HG02973 (cell line): ENCODE measurements at regions not wholly inside any gene's neighbourhood (a gene's known extent, or its start where the extent isn't known, plus 50 kb on each side); places are given as distances from the start of the nearest gene placed in this dataset.
"Not testable (repeated sequence)": the region's sequence is repeated elsewhere in the genome, so short reads cannot be mapped to it uniquely, and the experiment has no call there.

Experiments
- ATAC-seq: cut with Tn5 transposase; IDR thresholded peaks from one replicate; pipeline ENCODE4 v1.9.1; 2021; ENCODE audit warnings: moderate library complexity; ENCODE audit not compliant: unreplicated experiment

GRCh38 chr10:10014846-10015245, 1002.8 kb upstream of the CELF2 start:
- ATAC-seq: no peak

DNA sequence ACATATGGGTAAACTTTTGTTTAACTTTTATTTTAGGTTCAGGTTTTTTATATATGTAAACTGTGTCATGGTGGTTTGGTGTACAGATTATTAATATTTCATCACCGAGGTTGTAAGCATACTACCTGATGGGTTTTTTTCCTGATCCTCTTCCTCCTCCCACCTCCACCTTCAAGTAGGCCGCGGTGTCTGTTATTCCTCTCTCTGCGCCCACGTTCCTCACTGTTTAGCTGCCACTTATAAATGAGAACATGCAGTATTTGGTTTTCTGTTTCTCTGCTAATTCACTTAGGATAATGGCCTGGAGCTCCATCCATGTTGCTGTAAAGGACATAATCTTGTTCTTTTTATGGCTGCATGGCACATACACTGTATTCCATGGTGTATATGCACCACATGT, 1000.0 kb upstream of the CELF2 start:
- no peak for ATAC-seq

GRCh38 chr10:10020945-10021344, 996.7 kb upstream of the CELF2 start:
- ATAC-seq: no peak

GRCh38 chr10:10032991-10033390, 984.7 kb upstream of the CELF2 start:
- no peak for ATAC-seq

DNA sequence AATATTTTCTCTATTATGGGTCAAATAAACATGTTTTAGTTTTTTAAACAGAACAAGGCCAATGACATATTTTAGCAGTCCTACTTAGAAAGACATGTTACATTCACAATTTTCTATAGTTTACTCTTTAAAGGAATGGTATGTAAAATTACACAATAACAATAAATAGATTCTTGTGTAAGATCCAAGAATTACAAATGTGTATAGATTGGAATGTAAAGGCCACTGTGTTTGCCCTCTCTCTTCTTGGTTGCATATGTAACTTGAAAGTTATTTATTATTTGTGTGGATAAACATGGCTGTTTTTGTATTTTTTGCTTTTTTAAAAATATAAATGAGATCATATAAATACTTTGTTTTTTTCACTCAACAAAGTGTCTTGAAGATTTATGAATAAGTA, 979.3 kb upstream of the CELF2 start:
- ATAC-seq: no peak

DNA sequence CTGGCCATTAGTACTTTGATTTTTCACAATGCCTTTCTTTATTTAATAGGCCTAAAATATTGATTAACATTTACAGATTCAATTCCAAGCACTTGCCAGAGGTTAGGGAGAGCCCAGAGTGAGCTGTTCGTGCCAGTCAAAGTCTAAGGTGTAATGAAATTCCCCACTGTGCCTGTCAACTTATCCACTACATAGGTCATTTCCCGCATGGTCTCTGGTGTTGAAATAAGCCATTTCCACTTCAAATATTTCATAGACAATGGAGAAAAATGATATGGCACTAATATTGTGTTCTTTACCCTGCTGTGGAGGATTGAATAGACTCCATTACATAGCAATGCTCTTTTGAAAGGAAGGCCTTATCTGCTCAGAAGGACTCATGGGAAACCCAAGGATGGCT, 978.1 kb upstream of the CELF2 start:
- ATAC-seq: no peak

DNA sequence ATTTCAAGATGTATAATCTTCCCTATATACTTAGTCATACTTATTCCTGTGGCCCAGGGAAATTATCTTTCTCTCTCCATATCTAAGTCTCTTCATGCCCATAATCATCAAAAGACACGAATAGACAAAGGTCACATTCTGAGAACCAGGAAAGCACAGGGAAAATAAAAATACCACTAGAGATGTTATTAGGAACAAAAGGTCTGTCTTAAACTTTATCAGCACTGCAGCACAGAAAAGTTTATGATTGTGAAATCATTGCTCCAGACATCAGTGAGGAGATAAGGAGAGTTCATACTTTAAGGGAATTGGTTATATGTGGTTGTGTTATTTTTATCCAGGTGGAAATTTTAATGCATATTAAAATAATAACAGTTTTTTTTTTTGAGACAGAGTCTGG, 974.6 kb upstream of the CELF2 start:
- ATAC-seq: no peak

- ATAC-seq: no peak
Observed at GRCh38 chr10:10044922-10045764, 972.5 kb upstream of the CELF2 start.

GRCh38 chr10:10045765-10046028, 972.0 kb upstream of the CELF2 start:
- ATAC-seq: no peak

- ATAC-seq: no peak
Observed at GRCh38 chr10:10047426-10047825, 970.2 kb upstream of the CELF2 start.

DNA sequence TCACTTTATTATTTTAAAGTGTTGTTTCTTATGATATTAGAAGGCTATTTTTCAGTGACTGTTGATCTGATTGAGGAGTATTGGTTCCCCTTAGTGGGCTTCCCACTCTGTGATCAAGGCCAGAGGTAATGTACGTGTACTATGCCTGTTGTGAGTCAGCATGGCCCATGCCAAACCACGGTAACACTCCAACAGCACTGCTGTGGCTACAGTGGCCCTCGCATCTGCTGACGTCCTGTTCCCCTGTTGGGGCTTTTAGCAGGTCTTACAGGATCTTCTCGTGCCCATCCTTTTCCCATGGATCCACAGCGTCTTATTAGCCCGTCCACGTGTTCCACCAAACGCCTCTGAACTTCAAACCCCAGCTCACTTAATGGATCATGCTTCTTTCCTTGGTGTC, 964.6 kb upstream of the CELF2 start:
- ATAC-seq: no peak

- no peak for ATAC-seq
Observed at GRCh38 chr10:10054466-10054865, 963.2 kb upstream of the CELF2 start.

GRCh38 chr10:10055656-10056442, 961.8 kb upstream of the CELF2 start:
- ATAC-seq: no peak

- no peak for ATAC-seq
Observed at GRCh38 chr10:10056961-10057360, 960.7 kb upstream of the CELF2 start.

DNA sequence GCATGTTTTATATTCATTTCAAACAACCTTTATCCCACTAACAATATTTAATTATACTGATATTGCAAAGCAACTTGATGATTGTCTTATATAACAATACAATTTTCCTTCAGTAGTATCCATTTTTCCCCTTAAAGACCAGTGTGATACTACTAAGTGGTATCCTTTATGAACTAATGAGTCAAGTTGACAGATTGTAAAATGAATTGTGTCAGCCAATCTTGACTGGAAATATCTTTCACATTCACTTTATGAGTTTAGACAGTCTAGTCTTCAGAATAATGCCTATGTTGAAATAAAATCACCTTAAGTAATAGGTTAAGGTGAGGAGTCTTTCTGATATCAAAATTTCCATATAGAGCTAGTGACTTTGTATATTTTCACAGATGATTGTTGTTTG, 950.0 kb upstream of the CELF2 start:
- no peak for ATAC-seq

DNA sequence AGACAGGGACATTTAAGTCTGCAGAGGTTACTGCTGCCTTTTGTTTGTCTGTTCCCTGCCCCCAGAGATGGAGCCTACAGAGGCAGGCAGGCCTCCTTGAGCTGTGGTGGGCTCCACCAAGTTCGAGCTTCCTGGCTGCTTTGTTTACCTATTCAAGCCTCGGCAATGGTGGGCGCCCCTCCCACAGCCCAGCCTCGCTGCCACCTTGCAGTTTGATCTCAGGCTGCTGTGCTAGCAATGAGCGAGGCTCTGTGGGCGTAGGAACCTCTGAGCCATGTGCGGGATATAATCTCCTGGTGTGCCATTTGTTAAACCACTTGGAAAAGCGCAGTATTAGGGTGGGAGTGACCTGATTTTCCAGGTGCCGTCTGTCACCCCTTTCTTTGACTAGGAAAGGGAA, 942.8 kb upstream of the CELF2 start:
- not testable (repeated sequence) for ATAC-seq

GRCh38 chr10:10078446-10078845, 939.2 kb upstream of the CELF2 start:
- no peak for ATAC-seq

GRCh38 chr10:10092581-10092980, 925.1 kb upstream of the CELF2 start:
- ATAC-seq: no peak

GRCh38 chr10:10093021-10093420, 924.7 kb upstream of the CELF2 start:
- ATAC-seq: no peak

DNA sequence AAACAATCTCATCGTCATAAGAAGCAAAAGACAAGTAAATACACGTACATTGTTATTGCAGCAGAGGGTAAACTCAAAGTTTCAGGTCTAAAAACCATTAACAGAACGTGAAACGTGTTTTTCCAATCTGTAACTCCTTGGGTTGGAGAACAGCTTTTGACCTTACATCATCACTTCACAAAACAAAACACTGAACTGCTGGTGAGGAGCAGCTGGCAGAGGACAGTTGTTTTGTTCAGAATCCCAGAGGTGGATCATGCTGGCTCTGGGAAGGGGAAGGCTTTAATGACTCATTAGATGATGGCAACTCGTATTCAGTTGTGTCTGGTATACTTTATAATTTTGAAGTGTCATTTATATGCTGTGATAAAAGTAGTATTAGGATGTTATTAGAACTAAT, 923.0 kb upstream of the CELF2 start:
- ATAC-seq: no peak

DNA sequence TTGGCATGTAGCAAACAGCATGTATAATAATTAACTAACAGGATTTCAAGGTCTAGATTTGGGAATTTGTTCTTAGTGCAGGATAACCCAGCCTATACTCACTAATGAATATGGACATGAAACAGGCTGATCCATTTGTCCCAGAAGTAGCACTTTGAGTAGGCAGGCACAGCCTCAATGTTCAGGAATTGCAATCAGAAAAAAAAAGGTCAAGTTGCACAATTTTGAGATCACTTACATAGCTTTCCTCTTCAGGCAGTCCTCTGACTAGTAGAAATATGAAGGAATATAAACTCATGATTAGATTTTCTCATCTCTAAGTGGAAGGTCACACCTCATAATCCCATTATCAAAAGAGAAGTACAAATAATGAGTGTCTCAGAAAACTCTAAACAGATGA, 921.4 kb upstream of the CELF2 start:
- no peak for ATAC-seq

GRCh38 chr10:10096898-10097297, 920.8 kb upstream of the CELF2 start:
- no peak for ATAC-seq

- no peak for ATAC-seq
Observed at GRCh38 chr10:10101106-10101505, 916.6 kb upstream of the CELF2 start.
